SK-N-SH treated with all-trans-retinoic acid at 6 μM for 48 hours (cell line): ENCODE measurements at regions not wholly inside any gene's neighbourhood (a gene's known extent, or its start where the extent isn't known, plus 50 kb on each side); places are given as distances from the start of the nearest gene placed in this dataset.
"Not testable (repeated sequence)": the region's sequence is repeated elsewhere in the genome, so short reads cannot be mapped to it uniquely, and the experiment has no call there.

Experiments
- ATAC-seq: fragments of 200-7000 bp; cut with Tn5 transposase; 3 replicates; pipeline ENCODE4 v1.9.1; 2020; ENCODE audit warnings: mild to moderate bottlenecking, moderate library complexity
- ARNTL ChIP-seq: fragments of 450-650 bp; formaldehyde crosslinking; IDR thresholded peaks from 2 replicates; pipeline ENCODE4 v1.5.0; 2020; ENCODE audit warnings: low read depth, mild to moderate bottlenecking, moderate library complexity, borderline replicate concordance
- BACH2 ChIP-seq: fragments of 250-450 bp; sonication (Bioruptor Pico); IDR thresholded peaks from 2 replicates; pipeline ENCODE4 v1.9.0; 2021; ENCODE audit warnings: mild to moderate bottlenecking, borderline replicate concordance
- CREB5 ChIP-seq: fragments of 250-450 bp; sonication (Bioruptor Pico); IDR thresholded peaks from 2 replicates; pipeline ENCODE4 v1.5.1; 2020; ENCODE audit warnings: low read depth, mild to moderate bottlenecking, moderate library complexity
- CSDC2 ChIP-seq: fragments of 250-450 bp; sonication (Bioruptor Pico); IDR thresholded peaks from 2 replicates; pipeline ENCODE4 v1.5.0; 2020; ENCODE audit warnings: mild to moderate bottlenecking, moderate library complexity
- CSRNP3 ChIP-seq: fragments of 250-450 bp; sonication (Bioruptor Pico); IDR thresholded peaks from 2 replicates; pipeline ENCODE4 v1.5.1; 2021; ENCODE audit warnings: mild to moderate bottlenecking, moderate library complexity
- GLIS3 ChIP-seq: fragments of 250-450 bp; sonication (Bioruptor Pico); IDR thresholded peaks from 2 replicates; pipeline ENCODE4 v1.5.0; 2020; ENCODE audit warnings: mild to moderate bottlenecking, moderate library complexity
- ISL1 ChIP-seq: fragments of 250-450 bp; sonication (Bioruptor Pico); IDR thresholded peaks from 2 replicates; pipeline ENCODE4 v2.1.2; 2022; ENCODE audit warnings: mild to moderate bottlenecking, moderate library complexity
- OSR1 ChIP-seq: fragments of 250-450 bp; sonication (Bioruptor Pico); IDR thresholded peaks from 2 replicates; pipeline ENCODE4 v1.8.0; 2022; ENCODE audit warnings: moderate library complexity, mild to moderate bottlenecking, inconsistent platforms
- PATZ1 ChIP-seq: fragments of 250-450 bp; sonication (Bioruptor Pico); IDR thresholded peaks from 2 replicates; pipeline ENCODE4 v1.8.0; 2020; ENCODE audit warnings: mild to moderate bottlenecking, moderate library complexity, borderline replicate concordance
- POU6F1 ChIP-seq: fragments of 250-450 bp; sonication (Bioruptor Pico); IDR thresholded peaks from 2 replicates; pipeline ENCODE4 v1.8.0; 2021; ENCODE audit warnings: low read depth, mild to moderate bottlenecking, moderate library complexity, borderline replicate concordance
- PPARA ChIP-seq: fragments of 250-450 bp; sonication (Bioruptor Pico); IDR thresholded peaks from 2 replicates; pipeline ENCODE4 v1.5.0; 2020; ENCODE audit warnings: mild to moderate bottlenecking, borderline replicate concordance
- RARB ChIP-seq: fragments of 250-450 bp; sonication (Bioruptor Pico); IDR thresholded peaks from 2 replicates; pipeline ENCODE4 v1.8.0; 2021; ENCODE audit warnings: mild to moderate bottlenecking, moderate library complexity
- SNAI2 ChIP-seq: fragments of 250-450 bp; sonication (Bioruptor Pico); IDR thresholded peaks from 2 replicates; pipeline ENCODE4 v1.5.0; 2020; ENCODE audit warnings: mild to moderate bottlenecking, moderate library complexity
- TCF4 ChIP-seq: fragments of 250-450 bp; sonication (Bioruptor Pico); IDR thresholded peaks from 2 replicates; pipeline ENCODE4 v1.8.0; 2021; ENCODE audit warnings: mild to moderate bottlenecking, moderate library complexity, borderline replicate concordance
- TOX ChIP-seq: fragments of 250-450 bp; sonication (Bioruptor Pico); IDR thresholded peaks from 2 replicates; pipeline ENCODE4 v1.8.0; 2021; ENCODE audit warnings: mild to moderate bottlenecking, moderate library complexity, borderline replicate concordance
- TSHZ2 ChIP-seq: fragments of 250-450 bp; sonication (Bioruptor Pico); IDR thresholded peaks from 2 replicates; pipeline ENCODE4 v1.5.0; 2020; ENCODE audit warnings: mild to moderate bottlenecking, moderate library complexity
- ZFP3 ChIP-seq: fragments of 250-450 bp; sonication (Bioruptor Pico); IDR thresholded peaks from 2 replicates; pipeline ENCODE4 v1.5.0; 2020; ENCODE audit warnings: mild to moderate bottlenecking, moderate library complexity
- ZFP30 ChIP-seq: fragments of 450-650 bp; formaldehyde crosslinking; IDR thresholded peaks from 2 replicates; pipeline ENCODE4 v1.5.0; 2022; ENCODE audit warnings: mild to moderate bottlenecking, moderate library complexity
- ZNF565 ChIP-seq: fragments of 450-650 bp; formaldehyde crosslinking; conservative IDR thresholded peaks from 2 replicates; pipeline ENCODE4 v1.5.0; 2020; ENCODE audit warnings: low read depth, mild to moderate bottlenecking, moderate library complexity
- ZNF70 ChIP-seq: fragments of 450-650 bp; formaldehyde crosslinking; IDR thresholded peaks from 2 replicates; pipeline ENCODE4 v1.5.0; 2020; ENCODE audit warnings: mild to moderate bottlenecking, moderate library complexity
- ZNF8 ChIP-seq: fragments of 450-650 bp; formaldehyde crosslinking; IDR thresholded peaks from 2 replicates; pipeline ENCODE4 v1.5.0; 2020; ENCODE audit warnings: mild to moderate bottlenecking, moderate library complexity

- ATAC-seq = peak; percentile 42; the same call in 2 of the 3 replicates
- TF ChIP-seq ARNTL (CRISPR knock-in tag) (no peak), ISL1 (CRISPR knock-in tag) (peak; percentile 28; the same call in 1 of the 2 replicates)
These were observed 97.7 kb downstream of the CDC42EP3 start for GRCh38 chr2:37573451-37574388.

GRCh38 chr2:37575780-37576179 lies 95.7 kb downstream of the CDC42EP3 start:
- TF ChIP-seq RARB (CRISPR knock-in tag) = no peak
- TF ChIP-seq ZNF8 = no peak
- TF ChIP-seq TOX = no peak
- no peak for TF ChIP-seq TCF4 (CRISPR knock-in tag)
- no peak for TF ChIP-seq PPARA
- TF ChIP-seq TSHZ2 = no peak
- TF ChIP-seq CREB5 = no peak
- no peak for TF ChIP-seq BACH2 (CRISPR knock-in tag)
- TF ChIP-seq SNAI2 (CRISPR knock-in tag) = no peak
- TF ChIP-seq PATZ1 (CRISPR knock-in tag) = no peak
- TF ChIP-seq CSRNP3 (CRISPR knock-in tag) = no peak
- no peak for TF ChIP-seq ZFP30 (CRISPR knock-in tag)
- TF ChIP-seq ZNF565 = no peak
- no peak for TF ChIP-seq CSDC2
- TF ChIP-seq OSR1 (CRISPR knock-in tag) = no peak
- no peak for TF ChIP-seq ZFP3 (CRISPR knock-in tag)
- no peak for TF ChIP-seq GLIS3 (CRISPR knock-in tag)
- TF ChIP-seq ZNF70 (CRISPR knock-in tag) = no peak
- no peak for TF ChIP-seq POU6F1 (CRISPR knock-in tag)
- ATAC-seq = no peak

- peak; percentile 85 for TF ChIP-seq ZNF8
- not testable (repeated sequence) for ATAC-seq
These were observed 95.2 kb downstream of the CDC42EP3 start for GRCh38 chr2:37576194-37576593.
